ENCODE measurements at regions not wholly inside any gene's neighbourhood (a gene's known extent, or its start where the extent isn't known, plus 50 kb on each side); places are given as distances from the start of the nearest gene placed in this dataset.
"Not testable (repeated sequence)": the region's sequence is repeated elsewhere in the genome, so short reads cannot be mapped to it uniquely, and the experiment has no call there.

- no peak for DNase-seq
Observed at GRCh38 chr18:71352618-71353017, 1063.8 kb downstream of the SOCS6 start.

GRCh38 chr18:71336576-71337210, 1047.8 kb downstream of the SOCS6 start:
- no peak for DNase-seq

- DNase-seq: no peak
Observed at GRCh38 chr18:71329563-71329962, 1040.7 kb downstream of the SOCS6 start.

GRCh38 chr18:71329114-71329513, 1040.3 kb downstream of the SOCS6 start:
- DNase-seq: no peak

GRCh38 chr18:71327850-71328249, 1039.0 kb downstream of the SOCS6 start:
- DNase-seq: no peak

GRCh38 chr18:71327441-71327840, 1038.6 kb downstream of the SOCS6 start:
- no peak for DNase-seq

GRCh38 chr18:71326826-71327225, 1038.0 kb downstream of the SOCS6 start:
- DNase-seq: no peak

- DNase-seq: no peak
Observed at GRCh38 chr18:71324356-71324755, 1035.5 kb downstream of the SOCS6 start.

GRCh38 chr18:71322201-71322600, 1033.4 kb downstream of the SOCS6 start:
- DNase-seq: no peak

- DNase-seq: no peak
Observed at GRCh38 chr18:71321319-71321718, 1032.5 kb downstream of the SOCS6 start.

GRCh38 chr18:71304856-71305255, 1016.0 kb downstream of the SOCS6 start:
- no peak for DNase-seq

- DNase-seq: not testable (repeated sequence)
Observed at GRCh38 chr18:71303743-71304142, 1014.9 kb downstream of the SOCS6 start.

GRCh38 chr18:71301596-71301995, 1012.8 kb downstream of the SOCS6 start:
- no peak for DNase-seq

- DNase-seq: not testable (repeated sequence)
Observed at GRCh38 chr18:71294201-71294600, 1005.4 kb downstream of the SOCS6 start.

- DNase-seq: no peak
Observed at GRCh38 chr18:71293322-71293721, 1004.5 kb downstream of the SOCS6 start.

- no peak for DNase-seq
Observed at GRCh38 chr18:71287268-71287667, 998.4 kb downstream of the SOCS6 start.

- no peak for DNase-seq
Observed at GRCh38 chr18:71252351-71252865, 963.6 kb downstream of the SOCS6 start.

- DNase-seq: no peak
Observed at GRCh38 chr18:71250191-71250590, 961.3 kb downstream of the SOCS6 start.

- no peak for DNase-seq
Observed at GRCh38 chr18:71249791-71250190, 960.9 kb downstream of the SOCS6 start.

GRCh38 chr18:71242981-71243380, 954.1 kb downstream of the SOCS6 start:
- DNase-seq: no peak

GRCh38 chr18:71238974-71239624, 950.3 kb downstream of the SOCS6 start:
- no peak for DNase-seq

GRCh38 chr18:71237641-71238040, 948.8 kb downstream of the SOCS6 start:
- DNase-seq: no peak

- no peak for DNase-seq
Observed at GRCh38 chr18:71233177-71233576, 944.3 kb downstream of the SOCS6 start.

- DNase-seq: no peak
Observed at GRCh38 chr18:71223486-71223885, 934.6 kb downstream of the SOCS6 start.
